HepG2 (cell line): ENCODE measurements at regions not wholly inside any gene's neighbourhood (a gene's known extent, or its start where the extent isn't known, plus 50 kb on each side); places are given as distances from the start of the nearest gene placed in this dataset.
"Not testable (repeated sequence)": the region's sequence is repeated elsewhere in the genome, so short reads cannot be mapped to it uniquely, and the experiment has no call there.

Source experiments
- ATAC-seq: fragments of 200-7000 bp; cut with Tn5 transposase; 3 replicates; pipeline ENCODE4 v1.9.1; 2020; ENCODE audit warnings: mild to moderate bottlenecking, moderate library complexity
- BruUV-seq: library from RNA; stranded (reverse); fragments of 400-500 nt; replicated peaks from 2 replicates; lab custom pipeline; 2021; lab: Mats Ljungman, UMichigan
- CTCF ChIA-PET: fragments of 300-600 bp; formaldehyde crosslinking; extraction: SDS; loops from one replicate; lab custom pipeline; 2021; ENCODE audit warnings: low total read pairs, inconsistent platforms, low intra/inter-chr PET ratio; lab: Yijun Ruan, JAX
- POLR2A ChIA-PET: fragments of 350-600 bp; sonication (Branson Sonifier 250); formaldehyde crosslinking; loops from one replicate; lab custom pipeline; 2020; ENCODE audit warnings: antibody characterized with exemption, inconsistent platforms; lab: Yijun Ruan, JAX
- DNase-seq: peaks from one replicate; pipeline ENCODE4 v3.0.0-alpha.2; 2015; ENCODE audit warnings: low spot score
- FAIRE-seq: peaks from 3 replicates; lab custom pipeline; 2011; peaks lifted over from hg19 to GRCh38; lab: Jason Lieb, UNC
- H2AFZ ChIP-seq: one replicate; pipeline ENCODE4 v1.6.1; 2011; ENCODE audit warnings: low read length, inconsistent platforms
- H3K27ac ChIP-seq: fragments of 300-600 bp; 3 replicates; pipeline ENCODE4 v1.8.0; 2011; ENCODE audit warnings: mixed run types, mild to moderate bottlenecking, mixed read lengths, low read length, inconsistent platforms; ENCODE audit not compliant: insufficient read depth; ENCODE audit errors: extremely low read length
- H3K27me3 ChIP-seq, 2 experiments: fragments of 200-600 bp in 1 of 2; 2 replicates in 1 of 2; 3 replicates in 1 of 2; pipeline versions ENCODE4 v1.6.0 to v1.8.0; 2011; ENCODE audit warnings: low read length in 2 of 2, mild to moderate bottlenecking in 2 of 2, moderate library complexity in 2 of 2, inconsistent platforms in 1 of 2; ENCODE audit not compliant: insufficient read depth in 2 of 2, control insufficient read depth in 1 of 2
- H3K36me3 ChIP-seq, 2 experiments: fragments of 200-600 bp in 1 of 2; replicated peaks in 1 of 2; 2 replicates in 1 of 2; 3 replicates in 1 of 2; pipeline versions ENCODE4 v1.5.1 to v1.8.0; 2011; ENCODE audit warnings: low read length in 2 of 2, inconsistent platforms in 1 of 2; ENCODE audit not compliant: insufficient read depth in 2 of 2, control insufficient read depth in 1 of 2
- H3K4me1 ChIP-seq: 2 replicates; pipeline ENCODE4 v1.5.1; 2012; ENCODE audit warnings: low read length, inconsistent platforms; ENCODE audit not compliant: insufficient read depth
- H3K4me2 ChIP-seq: 2 replicates; pipeline ENCODE4 v1.6.0; 2011; ENCODE audit warnings: low read depth, low read length, inconsistent platforms
- H3K4me3 ChIP-seq, 3 experiments: fragments of 200-600 bp in 1 of 3; sonication (generic), shearing (Covaris generic) in 1 of 3; replicated peaks in 1 of 3; 2 replicates each; pipeline ENCODE4 v1.5.1; 2011 to 2016; ENCODE audit warnings: low read length in 3 of 3, inconsistent platforms in 2 of 3, low read depth in 2 of 3, mild to moderate bottlenecking in 2 of 3, control low read depth in 1 of 3, mixed read lengths in 1 of 3; ENCODE audit not compliant: insufficient read depth in 1 of 3
- H3K79me2 ChIP-seq: one replicate; pipeline ENCODE4 v1.6.1; 2011; ENCODE audit warnings: low read length, inconsistent platforms; ENCODE audit not compliant: insufficient read depth
- H3K9ac ChIP-seq: 2 replicates; pipeline ENCODE4 v1.6.0; 2011; ENCODE audit warnings: mild to moderate bottlenecking, low read depth, low read length, inconsistent platforms; ENCODE audit not compliant: insufficient read depth
- H3K9me3 ChIP-seq: 2 replicates; pipeline ENCODE4 v1.5.1; 2012; ENCODE audit warnings: mild to moderate bottlenecking, low read length
- H4K20me1 ChIP-seq: 2 replicates; pipeline ENCODE4 v1.6.0; 2011; ENCODE audit warnings: inconsistent platforms, mild to moderate bottlenecking, low read length, moderate library complexity; ENCODE audit not compliant: insufficient read depth
- WGBS: methylation state at CpG from one replicate; pipeline ENCODE4 v1.1.6; 2017; ENCODE audit warnings: low lambda C conversion rate; 5-methylcytosine and 5-hydroxymethylcytosine counted together
- in situ Hi-C: cut with HindIII; loops from 2 replicates; pipeline ENCODE4 v1.10.0; 2017; ENCODE audit warnings: low pct_unique_long_range_greater_than_20kb; ENCODE audit not compliant: extremely low pct_ligation_motif_present
- intact Hi-C: fragments of 100-400 bp; cut with micrococcal nuclease; formaldehyde crosslinking; loops from one replicate; pipeline ENCODE4 v1.10.0; 2022; ENCODE audit not compliant: unreplicated experiment

DNA sequence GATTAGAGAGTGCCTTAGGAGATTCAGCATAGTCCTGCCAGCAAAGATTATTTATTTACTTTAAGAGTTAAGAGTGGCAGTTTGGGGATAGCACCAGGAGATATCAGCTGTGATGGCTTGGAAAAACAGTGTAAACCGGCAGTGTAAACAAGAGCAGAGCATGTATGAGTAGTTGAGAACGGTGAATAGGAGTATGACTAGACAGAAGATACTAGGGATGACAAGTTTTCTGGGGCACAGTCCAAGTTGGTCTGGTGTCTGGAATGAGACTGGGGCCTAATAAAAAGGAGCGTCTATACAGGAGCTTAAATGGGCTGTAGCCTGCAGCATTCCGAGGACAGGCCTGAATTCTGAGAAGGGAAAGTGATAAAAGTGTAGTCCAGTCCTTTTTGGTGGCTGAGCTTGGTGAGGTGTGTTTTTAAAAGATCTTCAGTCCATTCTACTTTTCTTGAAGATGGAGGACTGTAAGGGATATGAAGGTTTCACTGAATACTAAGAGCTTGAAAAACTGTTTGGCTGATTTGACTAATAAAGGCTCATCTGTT lies 117.8 kb downstream of the TLR5 start:
- H4K20me1 ChIP-seq, H3K4me1 ChIP-seq, ATAC-seq, H3K9me3 ChIP-seq, POLR2A ChIA-PET, H2AFZ ChIP-seq, H3K79me2 ChIP-seq, DNase-seq, H3K27me3 ChIP-seq, CTCF ChIA-PET, H3K36me3 ChIP-seq, BruUV-seq, H3K27ac ChIP-seq, H3K9ac ChIP-seq, in situ Hi-C loops, intact Hi-C loops, H3K4me2 ChIP-seq, FAIRE-seq, H3K4me3 ChIP-seq: not testable (repeated sequence)
- 16% methylated on average over 4 of the region's 4 CpGs for WGBS

- H3K36me3 ChIP-seq, H3K79me2 ChIP-seq, ATAC-seq, BruUV-seq, H3K27ac ChIP-seq, H3K4me2 ChIP-seq, intact Hi-C loops, FAIRE-seq, DNase-seq, CTCF ChIA-PET, in situ Hi-C loops, POLR2A ChIA-PET, H3K4me1 ChIP-seq, H3K27me3 ChIP-seq, H2AFZ ChIP-seq, H3K9me3 ChIP-seq, H3K4me3 ChIP-seq, H3K9ac ChIP-seq, H4K20me1 ChIP-seq: not testable (repeated sequence)
- 21% methylated on average over 5 of the region's 5 CpGs for WGBS
These were observed 116.4 kb downstream of the TLR5 start for GRCh38 chr1:223026639-223027038.
